ENCODE measurements at regions not wholly inside any gene's neighbourhood (a gene's known extent, or its start where the extent isn't known, plus 50 kb on each side); places are given as distances from the start of the nearest gene placed in this dataset.

GRCh38 chr12:5184186-5184585 lies 140.5 kb downstream of the KCNA5 start:
- TF ChIP-seq, protein P1, sequence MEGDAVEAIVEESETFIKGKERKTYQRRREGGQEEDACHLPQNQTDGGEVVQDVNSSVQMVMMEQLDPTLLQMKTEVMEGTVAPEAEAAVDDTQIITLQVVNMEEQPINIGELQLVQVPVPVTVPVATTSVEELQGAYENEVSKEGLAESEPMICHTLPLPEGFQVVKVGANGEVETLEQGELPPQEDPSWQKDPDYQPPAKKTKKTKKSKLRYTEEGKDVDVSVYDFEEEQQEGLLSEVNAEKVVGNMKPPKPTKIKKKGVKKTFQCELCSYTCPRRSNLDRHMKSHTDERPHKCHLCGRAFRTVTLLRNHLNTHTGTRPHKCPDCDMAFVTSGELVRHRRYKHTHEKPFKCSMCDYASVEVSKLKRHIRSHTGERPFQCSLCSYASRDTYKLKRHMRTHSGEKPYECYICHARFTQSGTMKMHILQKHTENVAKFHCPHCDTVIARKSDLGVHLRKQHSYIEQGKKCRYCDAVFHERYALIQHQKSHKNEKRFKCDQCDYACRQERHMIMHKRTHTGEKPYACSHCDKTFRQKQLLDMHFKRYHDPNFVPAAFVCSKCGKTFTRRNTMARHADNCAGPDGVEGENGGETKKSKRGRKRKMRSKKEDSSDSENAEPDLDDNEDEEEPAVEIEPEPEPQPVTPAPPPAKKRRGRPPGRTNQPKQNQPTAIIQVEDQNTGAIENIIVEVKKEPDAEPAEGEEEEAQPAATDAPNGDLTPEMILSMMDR (IDR thresholded peaks at IDR 0.05 in 4 of 5, conservative IDR thresholded peaks at IDR 0.05 in 1 of 5): no peak
- TF ChIP-seq POLR2A (IDR thresholded peaks at IDR 0.05): no peak

Data from gastrocnemius medialis (tissue), 4 donors.